Gastroesophageal sphincter (tissue), 3 donors: ENCODE measurements at regions not wholly inside any gene's neighbourhood (a gene's known extent, or its start where the extent isn't known, plus 50 kb on each side); places are given as distances from the start of the nearest gene placed in this dataset.
"Not testable (repeated sequence)": the region's sequence is repeated elsewhere in the genome, so short reads cannot be mapped to it uniquely, and the experiment has no call there.

Experiments used
- CTCF ChIP-seq, 4 experiments: fragments of 200-600 bp in 2 of 4; fragments of 450-650 bp in 2 of 4; sonication (generic) in 1 of 4; IDR thresholded peaks; one replicate each; pipeline ENCODE4 v1.5.1; 2017 to 2019; ENCODE audit warnings: antibody characterized with exemption in 4 of 4, mild to moderate bottlenecking in 2 of 4, moderate library complexity in 2 of 4
- EP300 ChIP-seq: sonication (generic); formaldehyde crosslinking; IDR thresholded peaks from one replicate; pipeline ENCODE4 v1.6.1; 2017; ENCODE audit warnings: antibody characterized with exemption, mild to moderate bottlenecking
- POLR2A ChIP-seq, 2 donors: fragments of 450-650 bp; IDR thresholded peaks; one replicate each; pipeline ENCODE4 v1.6.1; 2017; ENCODE audit warnings: antibody characterized with exemption in 2 of 2, mild to moderate bottlenecking in 2 of 2, moderate library complexity in 1 of 2
- POLR2AphosphoS5 ChIP-seq: sonication (generic); formaldehyde crosslinking; IDR thresholded peaks from one replicate; pipeline ENCODE4 v1.6.1; 2017; ENCODE audit warnings: antibody characterized with exemption

GRCh38 chr1:196366-196765, 255.1 kb downstream of the OR4F29 start:
- TF ChIP-seq CTCF (IDR thresholded peaks at IDR 0.05); POLR2AphosphoS5; EP300; POLR2A (IDR thresholded peaks at IDR 0.05): not testable (repeated sequence)
